22Rv1 (cell line): ENCODE measurements at regions not wholly inside any gene's neighbourhood (a gene's known extent, or its start where the extent isn't known, plus 50 kb on each side); places are given as distances from the start of the nearest gene placed in this dataset.

Experiments used
- ZFX ChIP-seq: fragments of 450-650 bp; IDR thresholded peaks from 2 replicates; pipeline ENCODE4 v1.6.1; 2017; ENCODE audit warnings: antibody characterized with exemption, borderline replicate concordance
- TF ChIP-seq, protein P1 (sequence below): fragments of 450-650 bp; IDR thresholded peaks from 2 replicates; pipeline ENCODE4 v1.5.1; 2017; ENCODE audit warnings: mild to moderate bottlenecking

DNA sequence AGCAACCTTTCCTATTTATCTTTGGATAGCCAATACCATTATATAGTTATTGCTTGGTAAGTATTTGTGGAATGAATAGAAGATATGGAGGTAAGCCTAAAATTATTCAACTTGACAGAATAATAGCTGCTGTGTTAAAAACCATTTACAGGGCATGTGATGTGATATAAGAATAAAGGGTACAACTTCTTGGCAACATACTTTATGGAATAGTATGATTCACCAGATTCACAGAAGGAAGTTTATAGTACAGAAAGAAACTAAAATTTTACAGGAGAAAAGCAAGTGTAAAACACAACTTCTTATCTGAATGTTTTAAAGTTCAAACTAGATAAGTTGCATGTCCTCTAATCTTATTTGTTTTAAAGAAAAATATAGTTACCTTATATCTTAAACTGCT, 186.4 kb upstream of the ZRANB2 start:
- TF ChIP-seq, protein P1, sequence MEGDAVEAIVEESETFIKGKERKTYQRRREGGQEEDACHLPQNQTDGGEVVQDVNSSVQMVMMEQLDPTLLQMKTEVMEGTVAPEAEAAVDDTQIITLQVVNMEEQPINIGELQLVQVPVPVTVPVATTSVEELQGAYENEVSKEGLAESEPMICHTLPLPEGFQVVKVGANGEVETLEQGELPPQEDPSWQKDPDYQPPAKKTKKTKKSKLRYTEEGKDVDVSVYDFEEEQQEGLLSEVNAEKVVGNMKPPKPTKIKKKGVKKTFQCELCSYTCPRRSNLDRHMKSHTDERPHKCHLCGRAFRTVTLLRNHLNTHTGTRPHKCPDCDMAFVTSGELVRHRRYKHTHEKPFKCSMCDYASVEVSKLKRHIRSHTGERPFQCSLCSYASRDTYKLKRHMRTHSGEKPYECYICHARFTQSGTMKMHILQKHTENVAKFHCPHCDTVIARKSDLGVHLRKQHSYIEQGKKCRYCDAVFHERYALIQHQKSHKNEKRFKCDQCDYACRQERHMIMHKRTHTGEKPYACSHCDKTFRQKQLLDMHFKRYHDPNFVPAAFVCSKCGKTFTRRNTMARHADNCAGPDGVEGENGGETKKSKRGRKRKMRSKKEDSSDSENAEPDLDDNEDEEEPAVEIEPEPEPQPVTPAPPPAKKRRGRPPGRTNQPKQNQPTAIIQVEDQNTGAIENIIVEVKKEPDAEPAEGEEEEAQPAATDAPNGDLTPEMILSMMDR = no peak
- TF ChIP-seq ZFX = no peak
